GM12892 (cell line): ENCODE measurements at regions not wholly inside any gene's neighbourhood (a gene's known extent, or its start where the extent isn't known, plus 50 kb on each side); places are given as distances from the start of the nearest gene placed in this dataset.

Experiments used
- POLR2A ChIP-seq: IDR thresholded peaks from 2 replicates; pipeline ENCODE4 v1.6.1; 2011; ENCODE audit warnings: low read depth, low read length, control low read depth
- POLR2AphosphoS5 ChIP-seq: IDR thresholded peaks from 2 replicates; pipeline ENCODE4 v1.6.1; 2011; ENCODE audit warnings: low read depth, low read length, control low read depth
- TAF1 ChIP-seq: IDR thresholded peaks from 2 replicates; pipeline ENCODE4 v1.6.1; 2011; ENCODE audit warnings: low read depth, mild to moderate bottlenecking, control low read depth, low read length, borderline replicate concordance

GRCh38 chr6:4649728-4650127, 126.5 kb upstream of the CDYL start:
- TF ChIP-seq POLR2A (no peak), TAF1 (no peak), POLR2AphosphoS5 (no peak)
